Right cardiac atrium (tissue), 5 donors: ENCODE measurements at regions not wholly inside any gene's neighbourhood (a gene's known extent, or its start where the extent isn't known, plus 50 kb on each side); places are given as distances from the start of the nearest gene placed in this dataset.

Experiments used
- ATAC-seq, 2 donors: fragments of 200-7000 bp; cut with Tn5 transposase; one replicate each; pipeline versions ENCODE4 v1.8.0 to v1.9.1; 2020; ENCODE audit warnings: moderate library complexity in 2 of 2, mild to moderate bottlenecking in 1 of 2
- DNase-seq, 3 donors: peaks; one replicate each; pipeline ENCODE4 v3.0.0-alpha.2; 2020
- H3K27ac ChIP-seq: one replicate; pipeline ENCODE4 v1.5.1; 2013; ENCODE audit warnings: mild to moderate bottlenecking, low read length, control low read depth, moderate library complexity
- H3K27me3 ChIP-seq: one replicate; pipeline ENCODE4 v1.6.1; 2013; ENCODE audit not compliant: control insufficient read depth, insufficient read depth
- H3K4me1 ChIP-seq: one replicate; pipeline ENCODE4 v1.6.1; 2013; ENCODE audit warnings: low read length; ENCODE audit not compliant: control insufficient read depth, insufficient read depth
- H3K4me3 ChIP-seq: one replicate; pipeline ENCODE4 v1.5.1; 2013; ENCODE audit warnings: low read length, control low read depth
- H3K9me3 ChIP-seq: one replicate; pipeline ENCODE4 v1.6.1; 2013; ENCODE audit warnings: low read length; ENCODE audit not compliant: control insufficient read depth
- WGBS: extraction: QIAGEN DNeasy Blood & Tissue Kit; methylation state at CpG from one replicate; pipeline ENCODE4 v1.1.7; 2013; 5-methylcytosine and 5-hydroxymethylcytosine counted together
- intact Hi-C, 4 donors: fragments of 100-400 bp; cut with DNase I; formaldehyde crosslinking; loops; one replicate each; pipeline versions ENCODE4 v1.11.0 to v1.14.0; 2022 to 2023
- donor health status: healthy with polysubstance abuse.
- donor health status: DM: no; HTN: yes; CAD: no.
- donor health status: DM: no; HTN: no; CAD: no.
- donor health status: DM: no; HTN: yes; CAD: no; lungs with severe emphysema.
- donor health status: DM: yes; HTN: yes; CAD: no.

GRCh38 chr5:68953875-68954617, 139.8 kb upstream of the SLC30A5 start:
- ATAC-seq (peak; percentile 69 to 80), DNase-seq (no peak)
- H3K4me1 ChIP-seq = peaks cover 13% of the 10 kb centered on the region
- WGBS = 22% methylated on average over 9 of the region's 9 CpGs
- no peaks in the 10 kb centered on the region for H3K27me3 ChIP-seq
- H3K27ac ChIP-seq = no peak overlapping the region
- intact Hi-C loops = loop anchor here in 2 of 4 donors (10.0 kb wide), 1 partner anchor 69 kb away; no protein-coding TSS in a partner anchor
- no peak overlapping the region for H3K4me3 ChIP-seq
- no peaks in the 10 kb centered on the region for H3K9me3 ChIP-seq

- no peak overlapping the region for H3K27ac ChIP-seq
These were observed 139.2 kb upstream of the SLC30A5 start for GRCh38 chr5:68954618-68954910.

GRCh38 chr5:68957591-68957990, 136.2 kb upstream of the SLC30A5 start:
- intact Hi-C loops = loop anchor here in 2 of 4 donors (5.0 to 10.0 kb wide), 2 partner anchors 73 to 670 kb away; no protein-coding TSS in a partner anchor
- DNase-seq (no peak), ATAC-seq (no peak)
- no peak overlapping the region for H3K27ac ChIP-seq
- peaks cover 4% of the 10 kb centered on the region for H3K4me1 ChIP-seq
- H3K9me3 ChIP-seq = no peaks in the 10 kb centered on the region
- no peaks in the 10 kb centered on the region for H3K27me3 ChIP-seq
- H3K4me3 ChIP-seq = no peak overlapping the region

More at GRCh38 chr5:68954618-68954910, 139.2 kb upstream of the SLC30A5 start:
- no peak overlapping the region for H3K4me3 ChIP-seq
- no peaks in the 10 kb centered on the region for H3K9me3 ChIP-seq
- intact Hi-C loops = loop anchor here in 2 of 4 donors (10.0 kb wide), 1 partner anchor 70 kb away; no protein-coding TSS in a partner anchor
- H3K27me3 ChIP-seq = no peaks in the 10 kb centered on the region
- DNase-seq (no peak), ATAC-seq (no peak)
- WGBS = 51% methylated on average over 2 of the region's 2 CpGs
- H3K4me1 ChIP-seq = peaks cover 13% of the 10 kb centered on the region

GRCh38 chr5:68958428-68958827, 135.4 kb upstream of the SLC30A5 start:
- Histone ChIP-seq H3K4me3 (no peak overlapping the region), H3K4me1 (no peaks in the 10 kb centered on the region), H3K27me3 (no peaks in the 10 kb centered on the region), H3K27ac (no peak overlapping the region), H3K9me3 (no peaks in the 10 kb centered on the region)
- ATAC-seq = no peak
- intact Hi-C loops = loop anchor here in 2 of 4 donors (5.0 to 10.0 kb wide), 2 partner anchors 74 to 671 kb away; no protein-coding TSS in a partner anchor
- WGBS = 98% methylated on average over 1 of the region's 1 CpG
- no peak for DNase-seq

- ATAC-seq (no peak), DNase-seq (no peak)
- WGBS = 85% methylated on average over 4 of the region's 4 CpGs
- H3K27ac ChIP-seq = no peak overlapping the region
- intact Hi-C loops = loop anchor here in 2 of 4 donors (5.0 to 10.0 kb wide), 2 partner anchors 496 to 673 kb away; no protein-coding TSS in a partner anchor
- H3K27me3 ChIP-seq = no peaks in the 10 kb centered on the region
- H3K4me3 ChIP-seq = no peak overlapping the region
- no peaks in the 10 kb centered on the region for H3K4me1 ChIP-seq
- H3K9me3 ChIP-seq = no peaks in the 10 kb centered on the region
These were observed 133.4 kb upstream of the SLC30A5 start for GRCh38 chr5:68960456-68960855.

- no peak for ATAC-seq
- Histone ChIP-seq H3K4me1 (no peaks in the 10 kb centered on the region), H3K27ac (no peak overlapping the region), H3K27me3 (no peaks in the 10 kb centered on the region), H3K4me3 (no peak overlapping the region), H3K9me3 (no peaks in the 10 kb centered on the region)
- DNase-seq = no peak
- intact Hi-C loops = loop anchor here in 2 of 4 donors (5.0 to 10.0 kb wide), 2 partner anchors 496 to 674 kb away; no protein-coding TSS in a partner anchor
- 82% methylated on average over 6 of the region's 6 CpGs for WGBS
These were observed 132.9 kb upstream of the SLC30A5 start for GRCh38 chr5:68960961-68961360.

GRCh38 chr5:68961762-68962161, 132.1 kb upstream of the SLC30A5 start:
- ATAC-seq (no peak), DNase-seq (no peak)
- H3K27me3 ChIP-seq = no peaks in the 10 kb centered on the region
- no peaks in the 10 kb centered on the region for H3K4me1 ChIP-seq
- intact Hi-C loops = loop anchor here in 2 of 4 donors (5.0 to 10.0 kb wide), 2 partner anchors 497 to 674 kb away; no protein-coding TSS in a partner anchor
- no peak overlapping the region for H3K27ac ChIP-seq
- H3K9me3 ChIP-seq = no peaks in the 10 kb centered on the region
- H3K4me3 ChIP-seq = no peak overlapping the region
- WGBS = 87% methylated on average over 5 of the region's 5 CpGs

GRCh38 chr5:68962757-68963484, 130.9 kb upstream of the SLC30A5 start:
- no peak overlapping the region for H3K27ac ChIP-seq

GRCh38 chr5:68964679-68965078, 129.1 kb upstream of the SLC30A5 start:
- H3K4me3 ChIP-seq = no peak overlapping the region
- 85% methylated on average over 3 of the region's 3 CpGs for WGBS
- H3K9me3 ChIP-seq = no peaks in the 10 kb centered on the region
- ATAC-seq (no peak), DNase-seq (no peak)
- H3K27me3 ChIP-seq = no peaks in the 10 kb centered on the region
- intact Hi-C loops = loop anchor here in 2 of 4 donors (5.0 to 10.0 kb wide), 2 partner anchors 500 to 677 kb away; no protein-coding TSS in a partner anchor
- no peaks in the 10 kb centered on the region for H3K4me1 ChIP-seq
- no peak overlapping the region for H3K27ac ChIP-seq

More at GRCh38 chr5:68962757-68963484, 130.9 kb upstream of the SLC30A5 start:
- no peak overlapping the region for H3K4me3 ChIP-seq
- no peaks in the 10 kb centered on the region for H3K9me3 ChIP-seq
- H3K4me1 ChIP-seq = no peaks in the 10 kb centered on the region
- peak; percentile 88 for ATAC-seq
- DNase-seq = peak; percentile 52 to 84 (median 70)
- intact Hi-C loops = loop anchor here in 2 of 4 donors (5.0 to 10.0 kb wide), 2 partner anchors 498 to 676 kb away; no protein-coding TSS in a partner anchor
- WGBS = 33% methylated on average over 16 of the region's 16 CpGs
- H3K27me3 ChIP-seq = no peaks in the 10 kb centered on the region

GRCh38 chr5:68965926-68966325, 127.9 kb upstream of the SLC30A5 start:
- no peak for DNase-seq
- H3K4me1 ChIP-seq = no peaks in the 10 kb centered on the region
- 61% methylated on average over 3 of the region's 3 CpGs for WGBS
- intact Hi-C loops = loop anchor here in 1 of 4 donors (10.0 kb wide), 1 partner anchor 501 kb away; no protein-coding TSS in a partner anchor
- ATAC-seq = no peak
- no peaks in the 10 kb centered on the region for H3K27me3 ChIP-seq
- H3K4me3 ChIP-seq = no peak overlapping the region
- H3K9me3 ChIP-seq = no peaks in the 10 kb centered on the region
- H3K27ac ChIP-seq = no peak overlapping the region

- Histone ChIP-seq H3K9me3 (no peaks in the 10 kb centered on the region), H3K27ac (no peak overlapping the region), H3K27me3 (no peaks in the 10 kb centered on the region), H3K4me3 (no peak overlapping the region), H3K4me1 (no peaks in the 10 kb centered on the region)
- intact Hi-C loops = loop anchor here in 1 of 4 donors (10.0 kb wide), 1 partner anchor 502 kb away; no protein-coding TSS in a partner anchor
- no peak for ATAC-seq
- 78% methylated on average over 5 of the region's 5 CpGs for WGBS
- no peak for DNase-seq
These were observed 127.2 kb upstream of the SLC30A5 start for GRCh38 chr5:68966596-68966995.
